Sigmoid colon (tissue), 3 donors: ENCODE measurements at regions not wholly inside any gene's neighbourhood (a gene's known extent, or its start where the extent isn't known, plus 50 kb on each side); places are given as distances from the start of the nearest gene placed in this dataset.

Source experiments
- CTCF ChIP-seq, 4 experiments: fragments of 450-650 bp in 3 of 4; fragments of 200-600 bp in 1 of 4; IDR thresholded peaks; one replicate each; pipeline ENCODE4 v1.5.1; 2016 to 2019; ENCODE audit warnings: antibody characterized with exemption in 4 of 4, mild to moderate bottlenecking in 3 of 4, moderate library complexity in 2 of 4
- POLR2A ChIP-seq, 2 donors: fragments of 450-650 bp; IDR thresholded peaks; one replicate each; pipeline ENCODE4 v1.6.1; 2016; ENCODE audit warnings: antibody characterized with exemption in 2 of 2, mild to moderate bottlenecking in 2 of 2, moderate library complexity in 2 of 2

- TF ChIP-seq CTCF (IDR thresholded peaks at IDR 0.05): no peak
- TF ChIP-seq POLR2A (IDR thresholded peaks at IDR 0.05): no peak
Observed at GRCh38 chr5:169408731-169409130, 107.8 kb upstream of the SLIT3 start.
